A549 (cell line): ENCODE measurements at regions not wholly inside any gene's neighbourhood (a gene's known extent, or its start where the extent isn't known, plus 50 kb on each side); places are given as distances from the start of the nearest gene placed in this dataset.

Experiments used
- BCL3 ChIP-seq: fragments of >200 bp; sonication (Bioruptor Twin); formaldehyde crosslinking; IDR thresholded peaks from 3 replicates; pipeline ENCODE4 v1.6.1; 2016
- CTCF ChIP-seq: fragments of >200 bp; sonication (Bioruptor Twin); formaldehyde crosslinking; IDR thresholded peaks from 3 replicates; pipeline ENCODE4 v1.5.1; 2016
- EP300 ChIP-seq, 2 experiments: fragments of >200 bp; sonication (Bioruptor Twin); formaldehyde crosslinking; IDR thresholded peaks; 2 replicates in 1 of 2; 3 replicates in 1 of 2; pipeline ENCODE4 v1.6.1; 2016 to 2017
- HOXA7 ChIP-seq: fragments of 250-450 bp; sonication (Bioruptor Pico); IDR thresholded peaks from 2 replicates; pipeline ENCODE4 v1.5.0; 2020; ENCODE audit warnings: mild to moderate bottlenecking, moderate library complexity
- MAFK ChIP-seq: fragments of 450-650 bp; IDR thresholded peaks from 2 replicates; pipeline ENCODE4 v1.6.1; 2014; ENCODE audit not compliant: partially characterized antibody
- POLR2A ChIP-seq: IDR thresholded peaks from 2 replicates; pipeline ENCODE4 v1.6.1; 2012; ENCODE audit warnings: mild to moderate bottlenecking, low read length
- POLR2AphosphoS2 ChIP-seq: conservative IDR thresholded peaks from 2 replicates; pipeline ENCODE4 v1.6.1; 2012; ENCODE audit warnings: low read length, improper control_type of control experiment, inconsistent platforms
- RAD21 ChIP-seq, 2 experiments: fragments of >200 bp in 1 of 2; sonication (Bioruptor Twin) in 1 of 2; formaldehyde crosslinking in 1 of 2; IDR thresholded peaks in 1 of 2; conservative IDR thresholded peaks in 1 of 2; 2 replicates in 1 of 2; 3 replicates in 1 of 2; pipeline ENCODE4 v1.6.1; 2012 to 2018; ENCODE audit warnings: inconsistent platforms in 1 of 2
- RARB ChIP-seq: fragments of 250-450 bp; sonication (Bioruptor Pico); IDR thresholded peaks from 2 replicates; pipeline ENCODE4 v1.8.0; 2021; ENCODE audit warnings: mild to moderate bottlenecking, moderate library complexity
- REST ChIP-seq: fragments of 200-600 bp; sonication (generic); IDR thresholded peaks from 2 replicates; pipeline ENCODE4 v1.6.1; 2016; ENCODE audit warnings: antibody characterized with exemption, mild to moderate bottlenecking, moderate library complexity
- SMC3 ChIP-seq: fragments of >200 bp; sonication (Bioruptor Twin); formaldehyde crosslinking; IDR thresholded peaks from 3 replicates; pipeline ENCODE4 v1.6.1; 2018; ENCODE audit warnings: inconsistent platforms
- SREBF2 ChIP-seq: fragments of 450-650 bp; IDR thresholded peaks from 2 replicates; pipeline ENCODE4 v1.6.1; 2014; ENCODE audit warnings: mild to moderate bottlenecking, moderate library complexity

- TF ChIP-seq POLR2A (no peak), SREBF2 (no peak), SMC3 (no peak), CTCF (no peak), RARB (CRISPR knock-in tag) (no peak), BCL3 (no peak), RAD21 (conservative IDR thresholded peaks at IDR 0.05 in 1 of 2, IDR thresholded peaks at IDR 0.05 in 1 of 2) (no peak), HOXA7 (CRISPR knock-in tag) (no peak), MAFK (no peak), POLR2AphosphoS2 (no peak), REST (no peak), EP300 (IDR thresholded peaks at IDR 0.05) (no peak)
Observed at GRCh38 chr17:77877036-77877435, 81.5 kb upstream of the TNRC6C start.
